Skin of body (tissue), 1 donor: ENCODE measurements at regions not wholly inside any gene's neighbourhood (a gene's known extent, or its start where the extent isn't known, plus 50 kb on each side); places are given as distances from the start of the nearest gene placed in this dataset.
A peak's percentile ranks its signal among the peaks of the same experiment; 100 is the strongest.

ENCODE experiments used
- DNase-seq: peaks from one replicate; lab custom pipeline; 2025; lab: John Stamatoyannopoulos, UW

GRCh38 chr3:28891485-28891884 lies 389.4 kb upstream of the RBMS3 start:
- no peak for DNase-seq

GRCh38 chr3:28900301-28900700 lies 380.6 kb upstream of the RBMS3 start:
- no peak for DNase-seq

DNA sequence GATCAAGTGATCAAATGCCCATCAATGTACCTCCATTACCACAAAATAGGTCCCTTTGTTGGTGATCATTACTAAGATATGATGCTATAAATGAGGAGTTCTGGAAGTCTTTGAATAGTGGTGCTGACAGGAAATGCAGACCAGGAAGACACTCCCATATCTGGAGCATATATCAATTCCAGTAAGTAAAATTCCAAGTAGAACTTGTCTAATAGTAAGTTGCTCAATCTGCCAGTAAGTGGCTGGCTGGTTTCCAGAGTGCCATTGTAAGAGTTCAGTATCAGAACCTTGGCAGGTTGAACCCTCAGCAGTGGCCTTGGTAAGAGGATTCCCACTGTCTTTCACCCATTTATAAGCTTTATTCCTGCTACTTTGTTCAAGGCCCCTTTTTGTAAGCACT lies 379.9 kb upstream of the RBMS3 start:
- no peak for DNase-seq

- no peak for DNase-seq
These were observed 377.7 kb upstream of the RBMS3 start for GRCh38 chr3:28903171-28903601.

- DNase-seq = no peak
These were observed 375.1 kb upstream of the RBMS3 start for GRCh38 chr3:28905798-28906197.

DNA sequence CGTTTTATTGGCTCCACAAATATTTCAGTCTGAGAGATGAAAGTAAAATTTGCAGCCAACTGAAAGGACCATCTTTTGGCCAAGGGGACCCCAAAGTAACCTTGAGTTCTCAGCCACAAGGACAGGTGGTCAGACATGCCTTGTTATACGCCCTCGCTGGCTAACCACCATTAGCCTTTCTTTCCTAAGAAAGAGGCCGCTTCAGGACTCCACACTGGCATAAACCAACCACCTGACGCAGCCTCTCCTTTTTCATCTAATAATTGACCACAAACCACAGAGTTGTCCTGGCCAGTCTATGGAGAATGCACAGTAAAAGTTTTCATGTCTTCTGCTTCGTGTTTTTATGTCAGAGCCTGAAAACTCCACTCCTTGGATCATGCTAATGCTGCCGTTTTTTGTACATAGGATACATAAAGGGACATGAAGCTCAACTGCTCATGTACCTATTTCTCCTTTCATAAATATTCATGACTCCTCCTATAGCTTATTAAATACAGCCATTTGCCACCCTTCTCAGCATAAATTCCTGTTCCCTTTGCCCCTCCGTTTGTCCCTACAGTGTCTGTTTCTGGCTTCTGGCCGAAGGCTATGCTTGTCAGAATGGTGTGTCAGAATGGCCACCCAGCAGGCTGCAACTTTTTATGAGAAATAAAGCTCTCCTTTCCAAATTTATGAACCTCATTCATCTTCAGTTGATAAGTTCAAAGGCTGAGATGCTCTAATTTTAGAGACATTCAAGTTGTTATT lies 374.1 kb upstream of the RBMS3 start:
- DNase-seq = no peak

GRCh38 chr3:28907616-28908015 lies 373.3 kb upstream of the RBMS3 start:
- DNase-seq = no peak

DNA sequence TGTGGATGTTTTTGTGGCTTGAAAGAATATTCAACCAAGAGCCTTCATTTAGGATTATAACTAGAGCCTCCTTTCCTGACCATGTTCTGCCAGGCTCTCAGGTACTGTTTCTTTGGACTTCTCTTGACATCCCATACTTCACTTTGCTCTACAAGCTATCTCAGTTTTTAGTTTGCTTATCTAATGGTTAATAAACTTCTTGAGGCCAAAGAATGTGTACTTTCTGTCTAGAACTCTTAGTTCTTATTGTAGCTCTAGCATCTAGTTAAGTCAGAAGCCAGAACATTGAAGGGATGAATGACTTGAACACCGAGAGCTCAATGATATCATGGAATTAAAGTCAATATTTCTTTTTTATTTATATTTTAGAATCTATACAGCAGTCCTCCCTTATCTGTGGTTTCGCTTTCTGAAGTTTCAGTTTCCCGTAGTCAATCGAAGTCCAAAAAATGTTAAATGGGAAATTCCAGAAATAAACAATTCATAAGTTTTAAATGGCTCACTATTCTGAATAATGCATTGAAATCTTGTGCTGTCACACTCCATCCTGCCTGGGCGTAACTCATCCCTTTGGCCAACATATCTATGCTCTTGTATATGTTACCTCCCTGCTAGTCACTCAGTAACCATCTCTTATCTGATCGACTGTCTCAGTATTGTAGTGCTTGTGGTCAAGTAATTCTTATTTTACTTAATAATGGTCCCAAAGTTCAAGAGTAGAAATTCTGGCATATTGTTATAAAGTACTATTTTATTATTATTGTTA lies 368.6 kb upstream of the RBMS3 start:
- DNase-seq = no peak

GRCh38 chr3:28915741-28916500 lies 364.9 kb upstream of the RBMS3 start:
- no peak for DNase-seq

DNA sequence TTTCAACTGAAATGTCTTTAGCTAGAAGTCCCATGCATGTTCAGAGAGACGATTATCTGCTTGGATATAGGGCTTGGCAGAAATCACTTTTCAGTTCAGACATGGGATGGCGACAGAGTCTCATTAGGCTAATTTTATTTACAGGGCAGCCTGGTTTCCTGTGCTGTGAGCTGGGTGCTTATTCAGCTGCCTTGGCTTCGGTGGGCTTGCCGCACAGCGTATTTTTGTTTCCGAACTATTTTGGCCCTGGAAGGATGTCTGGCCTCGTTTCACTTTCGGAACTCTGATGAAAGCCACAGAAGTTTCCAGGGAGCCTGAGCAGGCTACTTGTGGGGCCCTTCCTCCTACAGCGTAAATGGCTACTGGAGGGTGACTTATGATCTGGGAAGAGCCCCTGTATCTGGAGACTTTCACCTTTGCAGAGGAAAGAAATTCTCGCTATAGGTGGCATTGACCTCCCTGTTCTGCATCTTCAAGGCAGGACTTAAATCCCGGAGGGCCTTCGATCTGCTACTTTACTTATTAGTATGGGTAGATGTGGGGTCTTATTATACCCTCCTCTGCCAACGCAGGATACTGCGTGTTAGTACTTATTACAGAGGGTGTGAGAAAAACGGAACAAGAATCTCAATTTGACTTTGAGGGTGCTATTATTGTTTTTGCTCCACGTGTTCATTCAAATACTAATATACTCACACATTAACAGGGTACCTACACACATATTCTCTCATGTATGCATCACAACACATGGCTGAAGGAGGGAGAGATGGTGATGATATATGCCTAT lies 364.0 kb upstream of the RBMS3 start:
- peak; percentile 47 for DNase-seq

GRCh38 chr3:28917895-28918475 lies 362.9 kb upstream of the RBMS3 start:
- DNase-seq = no peak

GRCh38 chr3:28922376-28922775 lies 358.5 kb upstream of the RBMS3 start:
- DNase-seq = no peak

- no peak for DNase-seq
These were observed 356.9 kb upstream of the RBMS3 start for GRCh38 chr3:28923994-28924393.

DNA sequence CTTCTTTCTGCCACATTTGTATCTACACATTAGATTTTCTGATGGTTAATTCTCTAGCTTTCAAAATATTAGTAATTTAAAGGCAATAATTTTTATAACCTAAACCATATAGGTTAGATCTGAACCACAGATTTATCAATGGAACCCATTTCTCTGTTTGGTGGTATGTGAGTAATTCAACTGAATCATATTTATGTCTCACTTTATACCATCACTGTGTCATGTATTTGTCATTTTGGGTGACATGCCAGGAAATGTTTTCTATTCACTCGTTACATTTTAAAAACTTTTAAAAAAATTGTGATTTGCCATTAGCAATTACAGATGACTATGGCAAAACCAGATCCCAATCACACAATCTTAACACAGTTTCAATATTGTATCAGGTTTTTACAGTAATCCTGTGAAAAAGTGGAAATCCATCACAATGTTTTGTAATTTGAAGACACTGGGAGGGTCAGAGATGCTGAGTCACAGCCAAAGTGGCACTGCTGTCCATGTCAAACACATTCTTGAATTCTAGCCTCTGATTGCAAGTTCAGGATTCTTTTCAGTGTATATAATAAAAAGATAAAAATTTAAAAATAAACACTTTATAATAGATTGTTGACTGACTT lies 356.0 kb upstream of the RBMS3 start:
- no peak for DNase-seq

DNA sequence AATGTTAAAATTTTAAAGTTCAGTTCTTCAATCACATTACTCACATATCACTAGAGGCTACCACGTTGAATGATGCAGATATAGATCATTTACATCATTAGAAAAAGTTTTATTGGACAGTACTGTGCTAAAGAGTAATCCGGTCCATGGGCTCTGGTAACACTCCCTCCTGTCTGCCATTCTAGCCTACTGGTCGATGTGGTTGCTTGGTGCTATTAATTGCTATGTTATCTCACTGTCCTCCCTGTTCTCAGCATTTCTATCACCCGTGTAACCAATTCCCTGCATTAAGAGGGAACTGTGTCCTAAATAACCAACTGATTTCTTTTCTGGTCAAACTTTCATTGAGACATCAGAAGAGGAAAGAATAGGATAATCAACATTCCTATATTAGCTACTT lies 347.5 kb upstream of the RBMS3 start:
- DNase-seq = no peak

DNA sequence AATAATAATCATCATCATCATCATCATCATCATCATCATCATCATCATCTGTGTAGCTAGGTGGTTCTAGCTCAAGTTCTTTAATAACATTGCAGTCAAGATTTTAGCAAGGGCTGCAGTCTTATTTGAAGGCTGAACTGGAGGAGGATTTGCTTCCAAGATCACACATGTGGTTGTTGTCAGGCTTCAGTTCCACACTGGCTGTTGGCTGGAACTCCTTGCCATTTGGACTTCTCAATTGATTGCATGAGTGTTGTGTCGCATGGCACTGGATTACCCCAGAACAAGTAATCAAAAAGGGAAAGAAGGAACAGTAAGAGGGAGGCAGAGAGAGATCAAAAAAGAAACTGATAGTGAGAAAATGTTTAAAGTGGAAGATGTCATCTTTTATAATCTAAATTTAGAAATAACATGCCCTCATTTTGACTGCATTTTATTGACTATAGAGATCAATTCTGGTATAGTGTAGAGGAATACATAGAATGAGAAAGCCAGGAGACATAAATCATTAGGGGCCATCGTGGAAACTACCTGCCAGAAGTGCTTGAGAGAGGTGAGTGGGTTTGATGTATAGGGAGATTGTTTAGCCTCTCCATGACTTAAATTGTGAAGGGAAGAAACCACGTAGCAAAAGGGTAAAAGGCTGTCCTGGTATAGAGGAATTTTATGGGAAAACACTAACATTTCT lies 346.6 kb upstream of the RBMS3 start:
- no peak for DNase-seq

DNA sequence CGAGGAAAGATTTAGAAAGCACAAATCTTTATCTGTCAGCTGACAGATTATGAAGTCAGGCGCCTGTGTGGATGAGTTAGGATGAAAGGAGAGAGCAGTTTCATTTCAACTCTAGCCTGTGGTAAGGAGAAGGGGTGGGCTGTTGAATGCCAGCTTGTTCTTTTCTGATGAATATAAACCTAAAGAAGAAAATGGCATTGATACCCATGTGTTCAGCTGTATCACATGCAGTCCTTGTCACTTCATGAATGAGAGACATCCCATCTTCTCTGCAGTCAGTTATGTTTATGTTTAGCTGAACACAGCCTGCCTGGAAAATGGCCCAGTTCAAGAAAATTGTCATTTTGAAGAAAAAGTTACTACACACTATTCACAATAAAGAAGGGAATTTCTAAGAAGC lies 345.7 kb upstream of the RBMS3 start:
- DNase-seq = no peak

GRCh38 chr3:28936154-28936553 lies 344.7 kb upstream of the RBMS3 start:
- no peak for DNase-seq

DNA sequence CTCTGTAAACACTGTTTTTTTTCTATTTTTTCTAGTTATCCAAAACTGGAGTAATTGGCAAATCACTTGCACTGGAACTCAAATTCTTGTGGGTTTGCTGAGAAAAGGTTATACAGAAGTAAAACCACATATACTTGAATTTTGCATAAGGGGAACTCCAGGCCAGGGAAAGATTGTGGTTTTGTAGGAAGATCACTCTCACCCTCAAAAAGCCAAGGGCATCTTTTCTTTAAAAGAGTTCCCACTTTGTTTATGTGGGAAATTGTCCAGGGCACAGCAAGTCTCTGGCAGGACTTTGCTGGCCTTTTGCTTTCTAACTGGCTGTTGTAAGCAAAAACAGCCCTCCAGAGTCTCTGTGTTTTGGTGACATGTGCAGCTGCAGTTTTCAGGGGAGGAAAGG lies 340.3 kb upstream of the RBMS3 start:
- no peak for DNase-seq

DNA sequence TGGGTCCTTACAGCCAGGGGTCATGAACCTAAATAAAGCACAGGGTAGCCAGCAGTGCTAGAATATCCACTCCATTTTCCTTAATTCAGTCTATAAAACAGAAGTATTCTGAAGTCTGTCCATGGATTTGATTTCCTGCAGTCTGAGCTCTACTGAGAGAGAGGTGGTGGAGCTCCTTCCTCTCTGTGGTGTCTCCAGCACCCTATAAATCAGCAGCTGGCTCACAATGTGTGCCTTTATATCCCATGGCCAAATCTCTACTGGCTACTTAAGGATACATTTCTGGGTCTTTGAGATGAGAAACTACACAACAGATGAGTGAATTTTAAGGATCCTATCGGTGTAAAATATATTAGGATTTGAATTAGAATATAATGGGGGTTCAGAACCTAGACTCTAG lies 339.9 kb upstream of the RBMS3 start:
- DNase-seq = no peak
